NCI-H2196 treated with DMSO at 0.1 percent for 48 hours (cell line): ENCODE measurements at regions not wholly inside any gene's neighbourhood (a gene's known extent, or its start where the extent isn't known, plus 50 kb on each side); places are given as distances from the start of the nearest gene placed in this dataset.

Experiments used
- DNase-seq: peaks from one replicate; lab custom pipeline; 2025; ENCODE audit not compliant: unreplicated experiment; lab: John Stamatoyannopoulos, UW

- DNase-seq: no peak
These were observed 97.4 kb upstream of the ZFHX3 start for GRCh38 chr16:73145166-73145880.

GRCh38 chr16:73143576-73144422 lies 95.9 kb upstream of the ZFHX3 start:
- no peak for DNase-seq

- DNase-seq: no peak
These were observed 95.1 kb upstream of the ZFHX3 start for GRCh38 chr16:73143002-73143401.

- no peak for DNase-seq
These were observed 94.3 kb upstream of the ZFHX3 start for GRCh38 chr16:73142053-73142854.

- DNase-seq: no peak
These were observed 93.0 kb upstream of the ZFHX3 start for GRCh38 chr16:73140929-73141328.

- no peak for DNase-seq
These were observed 83.4 kb upstream of the ZFHX3 start for GRCh38 chr16:73131156-73131862.

GRCh38 chr16:73129455-73129854 lies 81.5 kb upstream of the ZFHX3 start:
- no peak for DNase-seq

- DNase-seq: no peak
These were observed 78.6 kb upstream of the ZFHX3 start for GRCh38 chr16:73126525-73126853.

- no peak for DNase-seq
These were observed 78.1 kb upstream of the ZFHX3 start for GRCh38 chr16:73125850-73126524.

GRCh38 chr16:73124665-73125375 lies 76.9 kb upstream of the ZFHX3 start:
- DNase-seq: no peak

- no peak for DNase-seq
These were observed 76.2 kb upstream of the ZFHX3 start for GRCh38 chr16:73124097-73124652.

GRCh38 chr16:73122604-73123391 lies 74.9 kb upstream of the ZFHX3 start:
- DNase-seq: no peak

- no peak for DNase-seq
These were observed 68.6 kb upstream of the ZFHX3 start for GRCh38 chr16:73116576-73116975.

- no peak for DNase-seq
These were observed 65.4 kb upstream of the ZFHX3 start for GRCh38 chr16:73113336-73113735.

- DNase-seq: no peak
These were observed 60.5 kb upstream of the ZFHX3 start for GRCh38 chr16:73108195-73108963.

- no peak for DNase-seq
These were observed 59.4 kb upstream of the ZFHX3 start for GRCh38 chr16:73107371-73107770.

- no peak for DNase-seq
These were observed 58.6 kb upstream of the ZFHX3 start for GRCh38 chr16:73106329-73107034.
